ENCODE measurements at regions not wholly inside any gene's neighbourhood (a gene's known extent, or its start where the extent isn't known, plus 50 kb on each side); places are given as distances from the start of the nearest gene placed in this dataset.

DNA sequence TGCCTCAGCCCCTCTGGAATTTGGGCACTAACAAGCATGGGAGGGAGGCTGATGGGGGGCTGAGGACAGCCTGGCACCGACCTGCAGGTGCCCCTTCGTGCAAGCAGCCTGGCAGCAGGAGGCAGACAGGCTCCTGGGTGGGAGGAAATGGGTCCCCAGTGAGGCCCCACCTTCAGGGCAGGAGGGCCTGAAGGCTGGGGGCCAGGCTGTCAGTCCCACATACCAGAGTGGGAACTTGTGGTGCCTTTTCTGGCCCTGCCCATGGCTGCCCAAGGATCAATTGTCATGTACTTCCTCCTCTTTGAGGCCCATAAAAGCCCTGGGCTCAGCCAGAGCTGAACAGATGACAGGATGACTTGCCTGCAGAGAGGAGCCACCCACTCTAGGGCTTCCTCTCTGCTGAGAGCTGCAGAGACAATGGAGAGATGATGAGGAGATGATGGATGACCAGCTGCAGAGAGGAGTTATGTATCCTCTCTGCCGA, 141.0 kb downstream of the PDHA2 start:
- Histone ChIP-seq H4K91ac (ENCODE audit: insufficient read depth, low read depth, low read length) (no peak overlapping the region), H4K8ac (ENCODE audit: low read depth in 2 of 2, low read length in 2 of 2) (no peak overlapping the region), H3K79me1 (ENCODE audit: low read depth in 1 of 2, low read length in 2 of 2) (no peaks in the 10 kb centered on the region), H2BK5ac (ENCODE audit: low read depth, low read length, poor library complexity, severe bottlenecking) (no peak overlapping the region), H3K56ac (ENCODE audit: extremely low read depth, insufficient read depth, low read length) (no peak overlapping the region), H4K20me1 (ENCODE audit: insufficient read depth, low read length) (no peaks in the 10 kb centered on the region), H4K5ac (ENCODE audit: low read depth, low read length) (no peak overlapping the region), H3K36me3 (ENCODE audit: control insufficient read depth, insufficient read depth, low read length) (no peaks in the 10 kb centered on the region), H3K4ac (ENCODE audit: low read depth, low read length) (no peak overlapping the region), H3K9me3 (ENCODE audit: control insufficient read depth, insufficient read depth, low read length) (peaks cover 16% of the 10 kb centered on the region), H3K4me2 (ENCODE audit: low read depth, low read length) (no peak overlapping the region), H2BK120ac (ENCODE audit: low read depth, low read length) (no peak overlapping the region), H3K9ac (ENCODE audit: low read depth, low read length) (no peak overlapping the region), H3K18ac (ENCODE audit: low read depth, low read length) (no peak overlapping the region), H3K23ac (ENCODE audit: low read depth, low read length) (no peak overlapping the region), H3K4me1 (ENCODE audit: control insufficient read depth, insufficient read depth, low read length) (no peaks in the 10 kb centered on the region), H2AK9ac (replicated peaks; ENCODE audit: low read depth, low read length, poor library complexity) (no peak overlapping the region), H3K27ac (ENCODE audit: insufficient read depth, low read length) (no peak overlapping the region), H2AK5ac (ENCODE audit: low read depth, low read length) (no peak overlapping the region), H3K14ac (replicated peaks; ENCODE audit: low read depth, low read length) (no peak overlapping the region), H3K27me3 (ENCODE audit: control insufficient read depth, insufficient read depth, low read length) (no peaks in the 10 kb centered on the region), H2AFZ (replicated peaks; ENCODE audit: low read length, poor library complexity) (no peak overlapping the region), H2BK15ac (ENCODE audit: low read depth, low read length) (no peak overlapping the region), H3K9me1 (ENCODE audit: insufficient read depth, low read length) (no peaks in the 10 kb centered on the region), H2BK20ac (ENCODE audit: low read depth, low read length) (no peak overlapping the region), H3K4me3 (ENCODE audit: insufficient read depth, low read depth, low read length) (no peak overlapping the region)
- no peak for TF ChIP-seq RFX5 (IDR thresholded peaks at IDR 0.05; ENCODE audit: low read depth, low read length)
- no peak for TF ChIP-seq SMC3 (IDR thresholded peaks at IDR 0.05; ENCODE audit: low read depth, low read length)
- no peak for TF ChIP-seq MAFK (IDR thresholded peaks at IDR 0.05; ENCODE audit: low read depth, low read length)
- TF ChIP-seq NFE2L2 (IDR thresholded peaks at IDR 0.05; ENCODE audit: low read depth, low read length), result no peak
- TF ChIP-seq POLR2A (IDR thresholded peaks at IDR 0.05; ENCODE audit: low read depth, low read length), result no peak
- no peak for TF ChIP-seq CTCF (conservative IDR thresholded peaks at IDR 0.05; ENCODE audit: low read depth, low read length)
- no peak for TF ChIP-seq MXI1 (IDR thresholded peaks at IDR 0.05; ENCODE audit: borderline replicate concordance, low read depth, low read length)
- no peak for TF ChIP-seq MAZ (IDR thresholded peaks at IDR 0.05; ENCODE audit: borderline replicate concordance, low read depth, low read length)
- no peak for TF ChIP-seq RAD21 (IDR thresholded peaks at IDR 0.05; ENCODE audit: low read length)
- no peak for TF ChIP-seq ELK1 (IDR thresholded peaks at IDR 0.05; ENCODE audit: borderline replicate concordance, low read depth, low read length)
- TF ChIP-seq FOS (IDR thresholded peaks at IDR 0.05; ENCODE audit: low read depth, low read length), result no peak
- no peak for TF ChIP-seq CHD1 (IDR thresholded peaks at IDR 0.05; ENCODE audit: low read depth, low read length)
- TF ChIP-seq CEBPB (IDR thresholded peaks at IDR 0.05; ENCODE audit: low read depth, low read length), result no peak
- no peak for TF ChIP-seq BHLHE40 (IDR thresholded peaks at IDR 0.05; ENCODE audit: low read depth, low read length)
- TF ChIP-seq, protein P1, sequence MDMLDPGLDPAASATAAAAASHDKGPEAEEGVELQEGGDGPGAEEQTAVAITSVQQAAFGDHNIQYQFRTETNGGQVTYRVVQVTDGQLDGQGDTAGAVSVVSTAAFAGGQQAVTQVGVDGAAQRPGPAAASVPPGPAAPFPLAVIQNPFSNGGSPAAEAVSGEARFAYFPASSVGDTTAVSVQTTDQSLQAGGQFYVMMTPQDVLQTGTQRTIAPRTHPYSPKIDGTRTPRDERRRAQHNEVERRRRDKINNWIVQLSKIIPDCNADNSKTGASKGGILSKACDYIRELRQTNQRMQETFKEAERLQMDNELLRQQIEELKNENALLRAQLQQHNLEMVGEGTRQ (IDR thresholded peaks at IDR 0.05; ENCODE audit: low read depth, low read length), result no peak
- TF ChIP-seq RCOR1 (IDR thresholded peaks at IDR 0.05; ENCODE audit: insufficient replicate concordance, low read length), result no peak
- WGBS, 2 experiments (ENCODE audit: extremely low coverage in 2 of 2, insufficient read length in 1 of 2), result no CpG with 5 or more reads among the region's 3 CpGs
- POLR2A ChIA-PET (ENCODE audit: unreplicated experiment), result no interaction called here
- in situ Hi-C loops (cut with MboI; ENCODE audit: low sequenced_read_pairs), result no loop called here
- DNase-seq (no peak), ATAC-seq (ENCODE audit: low read depth) (no peak)
- intact Hi-C loops (cut with micrococcal nuclease), result no loop called here
- BruUV-seq (replicated peaks), result no TSS peak
- CTCF ChIA-PET, result no interaction called here
- dilution Hi-C loops (cut with HindIII; ENCODE audit: low sequenced_read_pairs, unreplicated experiment), result no loop called here
